ENCODE measurements at regions not wholly inside any gene's neighbourhood (a gene's known extent, or its start where the extent isn't known, plus 50 kb on each side); places are given as distances from the start of the nearest gene placed in this dataset.

GRCh38 chr4:24195991-24196736 lies 306.3 kb upstream of the PPARGC1A start:
- TF ChIP-seq, protein P1, sequence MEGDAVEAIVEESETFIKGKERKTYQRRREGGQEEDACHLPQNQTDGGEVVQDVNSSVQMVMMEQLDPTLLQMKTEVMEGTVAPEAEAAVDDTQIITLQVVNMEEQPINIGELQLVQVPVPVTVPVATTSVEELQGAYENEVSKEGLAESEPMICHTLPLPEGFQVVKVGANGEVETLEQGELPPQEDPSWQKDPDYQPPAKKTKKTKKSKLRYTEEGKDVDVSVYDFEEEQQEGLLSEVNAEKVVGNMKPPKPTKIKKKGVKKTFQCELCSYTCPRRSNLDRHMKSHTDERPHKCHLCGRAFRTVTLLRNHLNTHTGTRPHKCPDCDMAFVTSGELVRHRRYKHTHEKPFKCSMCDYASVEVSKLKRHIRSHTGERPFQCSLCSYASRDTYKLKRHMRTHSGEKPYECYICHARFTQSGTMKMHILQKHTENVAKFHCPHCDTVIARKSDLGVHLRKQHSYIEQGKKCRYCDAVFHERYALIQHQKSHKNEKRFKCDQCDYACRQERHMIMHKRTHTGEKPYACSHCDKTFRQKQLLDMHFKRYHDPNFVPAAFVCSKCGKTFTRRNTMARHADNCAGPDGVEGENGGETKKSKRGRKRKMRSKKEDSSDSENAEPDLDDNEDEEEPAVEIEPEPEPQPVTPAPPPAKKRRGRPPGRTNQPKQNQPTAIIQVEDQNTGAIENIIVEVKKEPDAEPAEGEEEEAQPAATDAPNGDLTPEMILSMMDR (IDR thresholded peaks at IDR 0.05; ENCODE audit: low read depth, low read length), result no peak
- no peak overlapping the region for H3K4me3 ChIP-seq (ENCODE audit: low read depth, low read length)

DNA sequence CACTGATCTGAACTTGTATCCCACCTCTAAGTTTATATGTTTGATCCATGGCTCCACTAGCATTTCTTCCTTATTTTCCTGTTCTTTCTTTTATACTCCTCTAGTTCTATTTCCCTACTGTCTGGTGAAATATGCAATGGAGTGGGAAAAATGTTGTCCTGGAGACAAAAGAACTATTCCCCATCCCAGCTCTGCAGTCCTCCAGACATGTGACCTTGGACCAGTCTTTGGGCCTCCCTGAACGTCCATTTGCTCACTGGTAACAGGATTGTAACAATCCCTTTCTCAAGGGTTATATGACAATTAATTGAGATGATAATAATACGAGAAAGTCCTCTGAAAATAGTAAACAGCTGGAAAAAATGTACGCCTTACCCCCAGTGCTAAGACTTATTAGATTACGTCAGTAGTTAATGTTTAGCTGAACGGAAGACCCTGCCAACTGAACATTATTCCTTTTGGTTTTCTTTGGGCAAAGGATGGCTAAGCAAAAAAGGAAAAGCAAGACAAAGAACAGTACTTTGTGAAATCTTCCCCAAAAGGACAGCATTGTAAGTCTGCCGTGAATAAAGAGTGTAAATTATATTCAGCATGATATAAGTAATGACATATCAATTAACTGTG lies 302.3 kb upstream of the PPARGC1A start:
- TF ChIP-seq, protein P1 (IDR thresholded peaks at IDR 0.05; ENCODE audit: low read depth, low read length), result no peak
- H3K4me3 ChIP-seq (ENCODE audit: low read depth, low read length), result no peak overlapping the region

GRCh38 chr4:24190761-24191695 lies 301.2 kb upstream of the PPARGC1A start:
- H3K4me3 ChIP-seq (ENCODE audit: low read depth, low read length), result no peak overlapping the region
- TF ChIP-seq, protein P1 (IDR thresholded peaks at IDR 0.05; ENCODE audit: low read depth, low read length), result no peak

- TF ChIP-seq, protein P1 (IDR thresholded peaks at IDR 0.05; ENCODE audit: low read depth, low read length), result no peak
- no peak overlapping the region for H3K4me3 ChIP-seq (ENCODE audit: low read depth, low read length)
These were observed 298.6 kb upstream of the PPARGC1A start for GRCh38 chr4:24188459-24188858.

DNA sequence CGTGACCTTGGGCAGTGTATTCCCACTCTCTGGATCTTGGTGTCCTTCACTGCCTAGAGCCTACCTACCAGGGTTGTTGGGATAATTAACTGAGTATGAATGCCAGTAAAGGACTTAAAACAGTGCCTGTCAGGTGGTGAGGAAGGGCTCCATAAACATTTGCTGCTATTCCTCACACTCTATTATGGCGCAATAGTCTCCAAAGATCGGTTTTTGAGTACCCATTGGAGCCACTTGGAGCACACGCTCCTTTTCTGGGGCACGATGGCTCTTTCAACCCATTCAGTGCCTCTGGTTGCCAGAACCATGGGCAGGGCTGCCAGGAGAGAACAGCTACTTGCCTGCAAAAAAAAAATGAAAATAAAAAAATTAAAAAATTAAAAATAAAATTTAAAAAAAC lies 296.6 kb upstream of the PPARGC1A start:
- TF ChIP-seq, protein P1 (IDR thresholded peaks at IDR 0.05; ENCODE audit: low read depth, low read length), result no peak
- H3K4me3 ChIP-seq (ENCODE audit: low read depth, low read length), result no peak overlapping the region

DNA sequence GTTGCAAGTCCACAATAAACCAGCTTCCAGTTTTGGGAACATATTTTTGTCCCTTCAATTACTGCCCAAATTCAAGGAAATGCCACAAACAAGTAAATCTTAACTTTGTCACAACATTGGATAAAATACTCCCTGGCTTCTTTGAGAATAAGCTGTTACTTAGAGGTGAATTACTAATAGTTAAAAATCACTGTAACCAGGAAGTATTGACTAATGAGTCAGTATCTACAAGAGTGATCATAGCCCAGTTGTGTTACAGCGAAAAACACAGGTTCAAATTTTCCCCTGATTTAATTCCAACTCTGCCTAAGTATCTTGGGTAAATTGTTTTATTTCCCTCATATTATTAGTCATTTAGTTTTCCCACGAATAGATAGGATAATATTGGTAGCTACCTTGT lies 291.2 kb upstream of the PPARGC1A start:
- H3K4me3 ChIP-seq (ENCODE audit: low read depth, low read length), result no peak overlapping the region
- TF ChIP-seq, protein P1 (IDR thresholded peaks at IDR 0.05; ENCODE audit: low read depth, low read length), result no peak
